Kasumi-1 (cell line): ENCODE measurements at regions not wholly inside any gene's neighbourhood (a gene's known extent, or its start where the extent isn't known, plus 50 kb on each side); places are given as distances from the start of the nearest gene placed in this dataset.
A peak's percentile ranks its signal among the peaks of the same experiment; 100 is the strongest.

Experiments
- DNase-seq, 2 experiments: peaks; one replicate each; lab custom pipeline; 2025; lab: John Stamatoyannopoulos, UW

DNA sequence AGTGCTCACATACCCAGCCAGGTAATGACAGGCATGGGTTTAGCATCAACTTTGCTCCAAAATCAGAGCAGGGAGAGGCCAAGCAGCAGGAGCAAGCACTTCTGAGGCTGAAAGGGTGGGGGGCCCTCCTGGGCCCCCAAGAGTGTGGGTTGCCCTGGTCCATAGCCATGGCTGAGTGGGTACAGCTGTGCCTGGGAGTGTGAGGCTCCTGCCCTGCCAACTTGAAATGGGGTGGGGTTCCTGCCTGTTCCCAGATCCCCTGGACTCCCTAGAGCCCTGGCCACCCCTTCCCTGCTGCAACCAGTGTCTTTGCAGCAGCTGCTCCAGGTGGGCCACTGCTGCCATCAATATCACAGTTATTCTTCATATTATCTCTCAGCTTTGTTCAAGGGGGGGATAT is 1224.2 kb upstream of the GJE1 start:
- no peak for DNase-seq

DNA sequence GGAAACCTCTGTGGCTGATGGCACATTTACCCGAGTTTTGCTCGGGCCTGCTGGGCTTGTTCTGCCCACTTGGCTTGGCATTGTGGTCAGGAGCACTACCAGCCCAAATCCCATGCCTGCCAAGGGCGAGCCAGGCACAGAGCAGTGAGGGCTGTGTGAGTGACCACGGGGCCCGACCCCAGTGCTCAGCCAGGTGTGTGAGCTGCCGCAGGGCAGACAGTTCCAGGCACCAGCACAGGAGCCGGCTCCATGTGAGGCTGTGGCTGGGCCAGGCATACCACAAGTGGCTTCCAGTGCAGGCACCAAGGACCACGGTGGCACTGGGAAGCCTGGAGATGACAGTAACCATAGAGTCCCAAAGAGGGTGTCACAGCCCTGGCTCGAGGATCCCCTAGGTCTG is 1225.5 kb upstream of the GJE1 start:
- no peak for DNase-seq

DNA sequence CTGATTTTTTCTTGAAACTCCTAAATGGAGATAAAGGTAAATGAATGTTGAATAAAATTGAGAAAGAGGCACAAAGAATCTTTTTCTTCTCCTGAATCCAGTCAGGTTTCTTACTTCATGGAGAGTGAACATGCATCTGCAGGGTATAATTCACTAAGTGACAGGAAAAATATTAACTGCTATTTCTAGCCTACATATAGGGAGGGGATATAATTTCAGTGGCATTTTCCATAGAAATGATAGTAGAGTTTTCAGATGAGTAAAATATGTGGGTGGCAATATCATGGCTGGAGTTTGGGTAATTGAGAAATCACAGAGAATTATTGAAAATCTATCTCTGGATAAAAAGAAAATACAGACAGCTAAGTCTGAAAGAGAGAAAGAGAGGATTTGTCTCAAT is 1227.0 kb upstream of the GJE1 start:
- DNase-seq: no peak

DNA sequence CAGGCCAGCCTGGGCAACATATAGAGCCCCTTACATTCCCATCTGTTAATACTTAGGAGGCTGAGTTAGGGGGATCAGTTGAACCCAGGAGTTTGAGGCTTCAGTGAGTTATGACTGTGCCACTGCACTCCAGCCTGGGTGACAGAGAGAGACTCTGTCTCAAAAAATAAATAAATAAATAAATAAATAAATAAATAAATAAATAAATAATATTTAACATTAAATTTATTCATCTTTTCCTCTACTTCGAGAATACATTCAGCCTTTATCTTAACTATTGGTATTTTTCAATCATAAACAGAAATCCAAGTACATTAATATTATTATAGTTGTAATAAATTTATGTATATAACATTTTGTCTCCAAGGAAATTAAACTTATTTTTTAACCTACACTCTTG is 1227.7 kb upstream of the GJE1 start:
- no peak for DNase-seq

DNA sequence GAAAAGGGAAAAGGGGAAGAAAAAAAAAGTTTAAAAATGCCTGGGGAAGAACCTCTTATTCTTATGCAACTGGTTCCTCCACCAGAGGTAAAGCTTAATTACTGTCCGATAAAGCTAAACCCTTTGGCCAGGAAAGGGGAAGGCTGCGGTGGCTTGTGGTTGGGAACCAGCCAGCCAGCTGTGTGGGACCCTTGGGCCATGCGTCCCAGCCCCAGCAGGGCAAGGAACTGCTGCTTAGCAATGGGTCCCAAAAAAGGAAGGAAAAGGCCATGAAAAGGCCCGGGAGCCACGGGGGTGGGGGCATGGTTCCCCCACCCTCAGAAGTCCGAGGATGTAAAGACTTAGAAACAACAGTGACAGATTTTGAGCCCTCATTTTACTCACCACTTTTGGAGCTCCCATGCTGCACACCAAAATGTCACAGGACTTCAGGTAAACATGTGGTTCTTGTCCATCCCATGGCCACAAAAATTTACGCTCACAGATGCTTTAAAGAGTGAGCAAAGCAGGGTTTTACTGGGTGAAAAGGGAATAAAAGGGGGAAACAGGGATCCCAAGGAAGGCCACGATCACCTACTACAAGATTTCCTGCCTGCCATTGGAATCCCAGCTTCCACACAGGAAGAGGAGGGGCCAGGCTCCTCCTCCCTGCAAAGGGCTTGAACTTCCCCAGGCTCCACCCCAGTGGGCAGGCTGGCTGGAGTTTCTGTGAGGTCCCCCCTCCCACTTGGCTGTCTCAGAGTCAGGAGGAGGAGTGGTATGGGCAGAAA is 1234.7 kb upstream of the GJE1 start:
- peak; percentile 69 to 72 for DNase-seq

DNA sequence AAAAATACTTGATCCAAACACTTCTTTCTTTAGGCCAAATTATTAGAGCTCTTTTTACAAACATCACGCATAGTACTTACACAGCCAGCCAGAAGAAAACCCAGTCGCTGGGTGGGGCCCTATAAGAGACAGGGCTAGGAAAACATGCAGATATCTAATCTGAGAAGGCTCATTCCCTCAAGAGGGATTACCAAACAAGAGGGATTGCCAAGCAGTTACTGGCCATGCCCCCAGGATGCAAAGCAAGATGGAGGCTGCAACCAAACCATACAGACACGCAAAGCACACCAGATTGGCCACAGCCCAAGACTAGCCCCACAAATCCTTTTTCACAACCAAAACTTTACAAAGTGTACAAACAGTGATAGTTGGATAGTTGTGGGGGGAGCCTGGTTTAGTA is 1235.4 kb upstream of the GJE1 start:
- DNase-seq: peak; percentile 46 to 69

DNA sequence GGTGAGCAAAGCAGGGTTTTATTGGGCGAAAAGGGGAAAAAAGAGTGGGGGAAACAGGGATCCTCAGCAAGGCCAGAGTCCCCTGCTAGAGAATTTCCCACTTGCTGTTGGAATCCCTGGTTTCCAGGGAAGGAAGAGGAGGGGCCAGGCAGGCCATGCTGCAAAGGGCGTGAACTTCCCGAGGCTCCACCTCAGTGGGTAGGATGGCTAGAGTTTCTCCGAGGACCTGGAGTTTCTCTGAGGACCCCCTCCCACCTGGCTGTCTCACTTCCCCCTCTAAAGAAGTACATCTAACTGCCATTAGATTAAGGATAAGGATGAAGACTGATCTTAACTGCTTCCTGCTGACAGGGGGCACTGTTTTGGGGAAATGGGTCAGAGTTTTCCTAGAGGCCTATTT is 1239.3 kb upstream of the GJE1 start:
- no peak for DNase-seq

DNA sequence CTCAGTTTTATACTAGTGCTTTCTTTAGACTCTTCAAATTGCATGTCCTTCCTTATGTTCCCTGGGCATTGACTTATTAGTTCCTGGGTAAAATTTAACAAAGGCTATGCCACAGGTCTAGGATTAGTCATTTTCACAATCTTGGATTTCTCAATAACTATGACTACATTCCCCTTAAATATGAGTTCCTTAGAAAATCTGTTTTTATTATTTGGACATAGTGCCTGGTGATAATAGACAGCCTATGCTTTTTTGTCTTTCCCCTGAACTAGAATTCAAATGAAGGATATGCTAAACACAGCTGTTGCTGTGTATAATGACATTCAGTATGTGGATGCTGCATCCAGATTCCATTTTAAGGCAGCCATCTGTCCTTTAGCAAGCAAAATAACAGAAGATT is 1252.8 kb upstream of the GJE1 start:
- DNase-seq: no peak

DNA sequence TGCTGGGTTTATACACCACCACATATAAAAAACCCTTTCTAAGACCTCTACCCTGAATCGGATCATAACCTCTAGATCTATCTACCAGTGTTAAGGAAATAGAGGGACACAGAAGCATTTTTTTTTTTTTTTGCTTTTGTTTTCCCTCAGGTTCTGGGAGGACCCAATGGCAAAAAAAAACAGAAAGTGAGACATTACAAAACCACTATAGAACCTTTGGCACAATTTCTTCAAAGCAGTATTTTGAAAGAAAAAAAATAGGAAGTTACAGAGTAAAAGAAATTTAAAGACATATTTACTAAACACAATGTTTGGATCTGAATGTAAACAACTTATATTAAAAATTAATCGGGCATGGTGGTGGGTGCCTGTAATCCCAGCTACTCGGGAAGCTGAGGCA is 1258.7 kb upstream of the GJE1 start:
- no peak for DNase-seq

DNA sequence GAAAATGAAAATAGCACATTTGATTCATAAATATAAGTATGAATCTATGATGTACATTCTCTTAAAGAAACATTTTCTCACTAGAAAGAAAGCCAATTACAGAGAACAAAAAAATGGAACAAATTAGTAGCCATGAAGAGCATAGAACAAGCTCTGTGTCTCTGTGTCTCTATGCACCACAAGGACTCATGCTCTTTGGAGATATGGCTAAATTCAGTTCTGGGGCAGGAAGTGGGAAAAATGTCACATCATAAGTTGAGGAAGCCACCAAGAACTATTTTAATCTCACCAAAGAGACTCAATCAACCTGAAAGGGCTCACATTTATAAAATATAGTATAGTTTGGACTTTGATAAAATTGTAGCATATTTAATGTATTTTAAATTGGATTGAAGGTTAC is 1259.8 kb upstream of the GJE1 start:
- peak; percentile 31 to 37 for DNase-seq

DNA sequence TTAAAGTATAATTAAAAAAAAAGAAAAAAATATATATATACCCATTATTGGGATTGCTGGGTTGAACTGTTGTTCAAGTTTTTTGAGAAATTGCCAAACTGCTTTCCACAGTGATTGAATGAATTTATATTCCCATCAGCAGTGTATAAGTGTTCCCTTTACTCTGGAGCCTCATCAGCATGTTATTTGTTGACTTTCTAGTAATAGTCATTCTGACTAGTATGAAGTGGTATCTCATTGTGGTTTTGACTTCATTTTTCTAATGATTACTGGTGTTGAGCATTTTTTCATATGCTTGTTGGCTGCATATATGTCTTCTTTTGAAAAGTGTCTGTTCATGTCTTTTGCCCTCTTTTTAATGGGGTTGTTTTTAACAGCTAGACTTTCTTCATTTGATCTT is 1260.8 kb upstream of the GJE1 start:
- DNase-seq: no peak

DNA sequence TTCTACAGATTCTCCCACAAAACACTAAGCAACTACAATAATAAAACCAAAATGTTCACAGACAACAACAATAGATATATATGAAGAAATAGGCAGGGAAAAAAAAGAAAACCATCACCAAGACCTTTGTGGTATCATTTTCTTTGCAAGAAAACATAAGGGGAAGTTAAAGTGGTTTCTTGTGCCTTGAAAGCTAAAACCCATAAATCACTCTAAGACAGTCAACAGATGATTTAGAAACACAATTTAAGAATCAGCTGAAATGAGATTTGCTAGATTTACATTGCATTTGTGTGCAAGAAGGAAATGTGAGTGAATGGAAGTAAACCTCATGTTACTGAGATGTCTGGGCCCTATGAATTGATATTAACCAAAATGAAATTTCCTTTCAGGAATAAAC is 1265.4 kb upstream of the GJE1 start:
- peak; percentile 70 to 75 for DNase-seq

DNA sequence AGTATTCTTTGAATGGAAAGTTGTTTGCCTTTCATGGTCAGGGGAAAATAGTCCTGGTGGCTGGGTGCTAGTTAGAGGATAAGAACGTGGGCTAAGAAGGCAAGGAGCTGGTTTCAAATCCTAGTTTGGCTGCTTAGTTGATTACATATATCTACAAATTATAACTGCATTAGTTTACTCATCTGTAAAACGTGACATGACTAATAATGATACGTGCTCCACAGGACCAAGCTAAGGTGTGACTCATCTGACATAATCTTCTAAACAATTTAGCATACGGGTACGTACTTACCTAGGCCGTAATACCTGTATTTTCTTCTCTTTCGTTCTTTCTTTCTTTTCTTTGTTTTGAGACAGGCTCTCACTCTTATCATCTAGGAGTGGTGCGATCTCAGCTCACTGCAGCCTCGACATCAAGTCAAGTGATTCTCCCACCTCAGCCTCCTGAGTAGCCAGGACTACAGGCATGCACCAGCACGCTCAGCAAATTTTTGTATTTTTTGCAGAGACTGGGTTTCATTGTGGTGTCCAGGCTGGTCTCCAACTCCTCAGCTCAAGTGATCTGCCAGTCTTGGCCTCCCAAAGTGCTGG is 1274.2 kb upstream of the GJE1 start:
- no peak for DNase-seq

DNA sequence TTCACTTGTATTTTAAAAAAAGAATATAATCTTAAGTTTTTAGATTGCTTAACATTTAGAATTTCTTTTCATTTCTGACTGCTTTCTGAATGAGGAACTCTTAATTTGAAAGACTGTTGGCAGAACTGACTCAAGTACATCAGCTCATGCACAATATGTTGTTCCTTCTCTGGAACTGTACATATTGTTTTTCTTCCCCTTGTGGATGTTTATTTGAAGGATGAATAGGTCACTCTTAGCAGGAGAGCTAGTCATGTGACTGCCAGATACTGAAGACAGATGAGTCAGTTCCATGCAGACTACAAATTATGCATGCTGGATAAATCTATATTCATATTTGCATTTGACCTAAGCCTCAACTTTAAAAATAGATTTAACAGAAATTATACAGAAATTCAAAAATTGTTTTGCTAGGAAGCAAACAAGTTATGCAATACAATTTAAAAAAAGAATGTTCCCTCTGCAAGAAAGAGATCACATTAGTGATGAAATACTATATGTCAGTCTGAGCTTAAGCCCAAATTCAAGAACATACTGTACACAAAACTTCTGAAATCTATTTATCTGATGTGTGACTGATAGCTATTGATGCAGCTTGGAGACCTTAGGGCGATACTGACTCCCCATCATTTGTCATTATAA is 1274.9 kb upstream of the GJE1 start:
- DNase-seq: peak in 1 of 2 experiments; percentile 12

DNA sequence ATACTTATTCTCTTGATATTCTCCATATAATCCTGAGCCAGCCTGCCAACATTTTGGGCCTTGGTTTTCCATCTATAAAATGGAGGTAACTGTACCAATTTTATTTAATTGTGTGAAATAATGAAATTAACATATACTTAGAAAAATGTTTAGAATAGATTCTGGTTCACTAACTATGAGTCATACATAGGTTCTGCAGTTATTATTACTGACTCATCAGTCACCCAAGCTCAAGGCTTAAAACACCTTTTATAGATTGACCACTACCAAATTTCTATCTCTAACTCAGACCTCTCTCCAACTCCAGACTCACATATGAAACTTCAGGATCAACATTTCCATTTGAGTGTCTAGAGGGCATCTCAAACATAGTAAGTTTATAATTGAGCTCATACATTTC is 1277.2 kb upstream of the GJE1 start:
- no peak for DNase-seq

DNA sequence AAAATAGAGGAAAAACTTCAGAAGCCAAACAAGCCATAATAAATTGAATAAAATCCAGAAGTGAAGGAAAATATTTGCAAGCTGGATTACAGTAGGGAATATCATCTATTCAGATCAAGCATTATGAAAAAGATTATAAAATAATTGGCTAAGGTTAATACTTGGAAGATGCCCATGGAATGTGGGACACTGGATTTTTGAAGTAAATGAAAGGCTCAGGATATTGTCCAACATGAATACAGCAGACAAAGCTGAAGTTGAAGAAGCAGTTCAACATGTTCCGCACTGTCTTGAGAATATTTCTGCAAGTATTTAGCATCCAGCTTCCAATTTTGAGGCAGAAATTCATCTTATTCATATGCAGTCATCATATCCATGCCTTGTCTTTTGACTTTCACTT is 1278.4 kb upstream of the GJE1 start:
- no peak for DNase-seq

DNA sequence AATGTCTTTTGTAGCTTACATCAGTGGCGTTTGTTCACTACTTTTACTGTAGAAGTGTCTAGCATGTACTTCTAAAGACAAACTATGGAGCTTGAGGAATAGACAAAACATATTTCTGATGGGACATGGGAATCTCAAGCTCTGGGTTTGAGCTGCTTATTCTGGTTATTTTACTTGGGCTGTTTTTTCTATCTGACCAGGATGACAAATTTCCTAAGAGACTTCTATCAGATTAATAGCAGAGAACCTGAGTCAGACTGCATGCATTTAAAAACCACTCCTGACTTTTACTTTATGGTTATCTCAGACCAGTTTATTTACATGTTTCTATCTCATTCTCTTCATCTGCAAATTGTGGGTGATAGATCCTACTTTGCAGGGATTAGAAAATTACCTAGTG is 1282.3 kb upstream of the GJE1 start:
- DNase-seq: no peak

DNA sequence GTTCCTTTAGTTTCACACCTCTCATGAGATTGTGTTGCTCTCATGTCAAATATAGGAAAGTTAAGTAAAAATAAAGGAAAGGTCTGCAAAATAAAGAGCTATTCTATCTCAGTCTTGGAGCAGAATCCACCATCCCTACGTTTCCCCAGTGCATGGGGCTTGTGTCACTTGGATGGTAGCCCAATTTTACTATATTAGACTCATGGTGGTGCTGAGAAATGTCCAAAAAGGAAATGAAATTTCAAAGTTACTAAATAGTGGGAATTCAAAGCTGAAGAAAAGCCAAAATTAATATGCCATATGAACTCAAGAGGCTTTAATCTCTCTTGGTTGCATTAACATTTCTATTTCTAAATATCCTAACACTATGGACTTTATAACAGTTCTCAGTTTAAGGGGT is 1283.3 kb upstream of the GJE1 start:
- no peak for DNase-seq

DNA sequence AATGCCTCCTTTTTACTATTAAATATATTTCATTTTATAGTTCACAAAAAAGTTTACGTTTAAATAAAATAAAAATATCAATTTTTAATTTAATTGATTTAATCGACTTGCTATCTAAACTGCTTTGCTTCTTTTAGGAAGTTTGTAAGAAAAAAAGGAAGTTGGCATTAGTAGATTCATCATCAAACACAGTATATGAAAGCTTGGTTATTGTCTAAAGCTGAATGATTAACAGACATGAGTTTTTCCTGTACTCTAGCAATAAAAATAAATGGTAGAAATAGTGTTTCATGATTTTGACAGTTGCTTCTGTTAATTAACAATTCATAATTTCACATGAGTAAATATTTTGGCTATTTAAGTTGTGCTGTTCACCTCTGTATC is 1285.5 kb upstream of the GJE1 start:
- DNase-seq: peak in 1 of 2 experiments; percentile 23

DNA sequence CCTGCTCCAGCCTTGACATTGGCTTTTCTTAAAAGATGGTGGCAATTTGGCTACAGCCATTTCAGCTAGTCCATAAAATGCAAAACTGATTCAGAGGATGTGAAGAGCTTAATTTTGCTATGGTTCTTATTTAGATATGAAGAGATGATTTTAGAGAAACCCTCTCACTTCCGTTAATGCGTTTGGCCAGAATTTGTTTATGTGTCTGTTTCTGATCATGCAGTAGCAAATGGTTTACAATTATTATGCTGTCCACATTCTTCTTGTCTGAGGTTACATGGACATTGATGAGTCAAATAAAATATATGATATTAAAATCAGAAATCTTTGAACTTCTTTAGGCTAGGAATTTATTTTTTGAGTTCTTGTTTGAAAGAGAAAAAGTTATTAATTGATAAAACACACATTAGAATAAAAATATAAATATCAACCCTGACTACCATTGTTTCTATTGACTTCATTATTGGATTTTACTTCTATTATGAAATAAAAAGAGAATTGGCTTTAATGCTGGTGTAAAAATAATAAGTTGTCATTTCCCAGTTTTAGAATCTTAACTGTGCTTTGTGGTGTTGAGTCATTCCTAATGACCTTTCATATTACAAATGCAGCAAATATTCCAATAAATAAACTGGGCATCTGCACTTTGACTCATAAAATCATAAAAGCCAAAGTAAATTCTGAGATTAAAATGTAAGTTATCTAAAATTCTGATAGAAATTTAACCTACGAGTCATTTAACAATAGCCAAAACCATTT is 1286.0 kb upstream of the GJE1 start:
- no peak for DNase-seq

DNA sequence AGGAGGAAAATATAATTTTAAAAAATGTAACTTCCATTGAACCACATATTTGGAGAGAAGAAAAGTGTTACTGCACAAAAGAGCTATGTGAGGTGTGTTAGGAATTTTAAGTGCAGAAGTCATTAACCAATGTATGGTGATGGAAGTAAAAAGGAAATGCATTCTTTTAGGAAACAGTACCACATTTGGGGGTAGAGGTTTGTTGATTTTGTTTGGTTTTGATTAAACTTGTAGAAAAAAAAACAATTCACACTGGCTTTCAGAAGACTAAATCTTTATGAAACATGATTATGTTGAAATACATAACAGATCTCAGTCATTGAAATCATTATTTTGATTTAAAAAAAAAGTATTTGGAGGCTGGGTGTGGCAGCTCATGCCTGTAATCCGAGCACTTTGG is 1287.0 kb upstream of the GJE1 start:
- no peak for DNase-seq

DNA sequence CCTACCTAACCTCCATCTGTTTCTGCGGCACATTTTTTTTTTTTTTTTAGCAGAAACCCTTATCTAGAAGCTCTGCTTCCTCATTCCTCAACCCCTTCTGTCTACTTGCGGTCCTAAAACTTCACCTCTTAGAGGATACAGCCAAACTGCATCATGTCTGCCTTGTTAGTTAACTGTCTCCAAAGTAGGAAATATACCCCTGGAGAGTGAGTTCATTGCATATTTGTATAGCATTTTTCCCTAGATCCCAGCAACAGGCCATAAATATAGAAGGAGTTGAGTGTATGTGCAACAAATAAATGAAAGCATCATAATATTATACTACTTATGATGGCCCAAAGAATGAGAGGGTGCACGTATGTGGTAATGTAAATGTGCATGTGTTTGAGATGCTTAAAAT is 1288.6 kb upstream of the GJE1 start:
- no peak for DNase-seq

DNA sequence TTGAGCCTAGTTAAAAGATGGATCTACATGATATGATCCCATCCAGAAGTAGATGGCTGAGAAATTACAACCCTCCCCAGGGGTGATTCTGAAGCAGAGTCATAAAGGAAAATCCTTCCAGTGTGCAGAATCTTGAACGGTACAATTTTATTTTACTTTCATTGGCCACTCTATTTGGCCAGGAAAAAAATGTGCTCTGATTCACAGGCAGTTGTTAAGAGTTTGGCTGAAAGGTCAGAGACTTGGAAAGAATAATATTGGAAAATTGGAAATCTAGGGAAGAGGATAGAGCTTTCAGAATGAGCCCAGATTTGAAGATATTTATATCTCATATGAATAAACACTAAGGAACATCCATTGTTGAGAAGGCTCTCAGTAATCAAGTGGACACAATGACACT is 1299.3 kb upstream of the GJE1 start:
- no peak for DNase-seq
